Upper lobe of left lung (tissue), 4 donors: ENCODE measurements at regions not wholly inside any gene's neighbourhood (a gene's known extent, or its start where the extent isn't known, plus 50 kb on each side); places are given as distances from the start of the nearest gene placed in this dataset.

Experiments used
- CTCF ChIP-seq, 6 experiments: fragments of 450-650 bp in 4 of 6; fragments of 200-600 bp in 2 of 6; sonication (generic) in 2 of 6; IDR thresholded peaks; one replicate each; pipeline ENCODE4 v1.5.1; 2016 to 2019; ENCODE audit warnings: antibody characterized with exemption in 6 of 6
- EP300 ChIP-seq, 4 donors: sonication (generic); formaldehyde crosslinking; IDR thresholded peaks; one replicate each; pipeline ENCODE4 v1.5.1; 2017; ENCODE audit warnings: antibody characterized with exemption in 4 of 4, control low read depth in 2 of 4
- POLR2AphosphoS5 ChIP-seq, 2 donors: sonication (generic); formaldehyde crosslinking; IDR thresholded peaks; one replicate each; pipeline ENCODE4 v1.5.1; 2017; ENCODE audit warnings: antibody characterized with exemption in 2 of 2

GRCh38 chr12:113612076-113612728 lies 140.5 kb upstream of the LHX5 start:
- TF ChIP-seq POLR2AphosphoS5 (IDR thresholded peaks at IDR 0.05) = no peak
- no peak for TF ChIP-seq CTCF (IDR thresholded peaks at IDR 0.05)
- TF ChIP-seq EP300 (IDR thresholded peaks at IDR 0.05) = no peak
